ENCODE measurements at regions not wholly inside any gene's neighbourhood (a gene's known extent, or its start where the extent isn't known, plus 50 kb on each side); places are given as distances from the start of the nearest gene placed in this dataset.

DNA sequence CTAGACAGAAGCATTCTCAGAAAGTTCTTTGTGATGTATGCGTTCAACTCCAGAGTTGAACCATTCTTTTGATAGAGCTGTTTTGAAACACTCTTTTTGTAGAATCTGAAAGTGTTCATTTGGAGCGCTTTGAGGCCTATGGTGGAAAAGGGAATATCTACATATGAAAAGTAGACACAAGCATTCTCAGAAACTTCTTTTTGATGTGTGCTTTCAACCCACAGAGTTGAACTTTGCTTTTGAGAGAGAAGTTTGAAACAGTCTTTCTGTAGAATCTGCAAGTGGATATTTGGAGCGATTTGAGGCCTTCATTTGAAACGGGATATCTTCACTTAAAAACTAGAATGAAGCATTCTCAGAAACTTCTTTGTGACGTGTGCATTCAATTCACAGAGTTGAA, 582.6 kb upstream of the ZNF337 start:
- no peak for TF ChIP-seq CTCF (IDR thresholded peaks at IDR 0.05)
- no peak for TF ChIP-seq POLR2A (IDR thresholded peaks at IDR 0.05)
